ENCODE measurements at regions not wholly inside any gene's neighbourhood (a gene's known extent, or its start where the extent isn't known, plus 50 kb on each side); places are given as distances from the start of the nearest gene placed in this dataset.

DNA sequence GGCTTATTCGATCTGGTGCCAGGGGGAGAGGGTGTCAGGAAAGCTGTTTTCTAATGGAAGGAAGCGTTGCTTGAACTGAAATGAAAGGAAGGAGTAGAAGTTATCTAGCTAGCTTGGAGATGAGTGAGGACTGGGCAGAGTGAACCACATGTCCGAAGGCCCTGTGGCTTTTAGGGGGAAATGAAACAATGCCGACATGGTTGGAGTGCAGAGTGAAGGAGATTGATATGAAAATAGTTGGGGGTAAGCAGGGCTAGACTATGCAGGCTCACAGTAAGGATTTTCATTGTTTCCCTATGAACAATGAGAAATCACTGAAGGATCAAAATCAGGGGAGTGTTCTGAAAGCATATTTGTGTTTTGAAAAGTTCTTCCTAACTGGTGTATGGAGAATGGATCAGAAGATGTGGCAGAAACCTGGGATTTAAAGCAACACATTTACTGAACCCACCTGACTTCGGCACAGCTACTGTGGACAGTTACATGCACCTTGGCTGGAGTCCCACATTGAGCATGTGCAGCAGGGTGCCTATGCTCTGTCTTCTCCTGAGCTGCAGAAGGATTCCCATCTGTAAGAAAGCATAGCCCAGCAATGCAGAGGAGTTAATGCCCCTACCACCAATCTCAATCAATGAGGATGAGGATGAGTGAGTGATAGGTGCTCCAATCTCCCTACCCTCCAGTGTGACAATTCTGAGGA, 144.4 kb upstream of the TBCA start:
- no peak overlapping the region for H3K9ac ChIP-seq (ENCODE audit: low read length in 3 of 3)
- TF ChIP-seq, protein P1, sequence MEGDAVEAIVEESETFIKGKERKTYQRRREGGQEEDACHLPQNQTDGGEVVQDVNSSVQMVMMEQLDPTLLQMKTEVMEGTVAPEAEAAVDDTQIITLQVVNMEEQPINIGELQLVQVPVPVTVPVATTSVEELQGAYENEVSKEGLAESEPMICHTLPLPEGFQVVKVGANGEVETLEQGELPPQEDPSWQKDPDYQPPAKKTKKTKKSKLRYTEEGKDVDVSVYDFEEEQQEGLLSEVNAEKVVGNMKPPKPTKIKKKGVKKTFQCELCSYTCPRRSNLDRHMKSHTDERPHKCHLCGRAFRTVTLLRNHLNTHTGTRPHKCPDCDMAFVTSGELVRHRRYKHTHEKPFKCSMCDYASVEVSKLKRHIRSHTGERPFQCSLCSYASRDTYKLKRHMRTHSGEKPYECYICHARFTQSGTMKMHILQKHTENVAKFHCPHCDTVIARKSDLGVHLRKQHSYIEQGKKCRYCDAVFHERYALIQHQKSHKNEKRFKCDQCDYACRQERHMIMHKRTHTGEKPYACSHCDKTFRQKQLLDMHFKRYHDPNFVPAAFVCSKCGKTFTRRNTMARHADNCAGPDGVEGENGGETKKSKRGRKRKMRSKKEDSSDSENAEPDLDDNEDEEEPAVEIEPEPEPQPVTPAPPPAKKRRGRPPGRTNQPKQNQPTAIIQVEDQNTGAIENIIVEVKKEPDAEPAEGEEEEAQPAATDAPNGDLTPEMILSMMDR (IDR thresholded peaks at IDR 0.05; ENCODE audit: borderline replicate concordance, extremely low read depth, insufficient read depth), result no peak
- no peak overlapping the region for H3K27ac ChIP-seq (ENCODE audit: low read depth in 2 of 2, low read length in 2 of 2)
- no peaks in the 10 kb centered on the region for H3K36me3 ChIP-seq (ENCODE audit: control insufficient read depth in 2 of 3, insufficient read depth in 3 of 3, low read length in 3 of 3)
- H3K4me3 ChIP-seq (ENCODE audit: low read length in 3 of 3), result no peak overlapping the region
- no peak for FAIRE-seq
- intact Hi-C loops (cut with DNase I), result no loop called here
- no peaks in the 10 kb centered on the region for H3K27me3 ChIP-seq (ENCODE audit: control insufficient read depth, insufficient read depth, low read length)
- no peak for DNase-seq
- no peaks in the 10 kb centered on the region for H3K4me1 ChIP-seq (ENCODE audit: control insufficient read depth in 2 of 3, insufficient read depth in 2 of 3, low read depth in 1 of 3, low read length in 3 of 3)
- no peaks in the 10 kb centered on the region for H3K9me3 ChIP-seq (ENCODE audit: control insufficient read depth in 2 of 3, insufficient read depth in 1 of 3, low read length in 3 of 3)

DNA sequence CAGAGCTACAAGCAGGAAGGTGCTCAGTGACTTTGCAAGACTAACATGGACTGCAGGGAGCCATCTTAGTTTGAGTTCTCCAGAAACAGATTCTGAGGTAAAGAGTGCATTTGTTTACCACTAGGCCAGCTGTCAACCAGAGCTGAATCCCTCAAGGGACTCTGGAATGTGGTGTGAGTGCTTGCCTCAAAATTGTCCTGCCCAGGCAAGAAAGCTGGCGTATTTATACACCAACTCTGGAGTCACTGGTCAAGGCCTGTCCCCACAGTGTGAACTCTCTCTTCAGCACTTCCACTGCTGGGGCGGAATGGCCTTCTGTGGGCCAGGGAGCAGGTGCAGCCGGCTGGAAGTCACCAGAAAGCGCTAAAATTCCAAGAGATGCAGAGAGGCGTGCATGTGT, 139.2 kb upstream of the TBCA start:
- FAIRE-seq, result no peak
- peaks cover 0 to 6% (median 4%) of the 10 kb centered on the region in 3 donors for H3K9me3 ChIP-seq (ENCODE audit: control insufficient read depth in 2 of 3, insufficient read depth in 1 of 3, low read length in 3 of 3)
- H3K4me1 ChIP-seq (ENCODE audit: control insufficient read depth in 2 of 3, insufficient read depth in 2 of 3, low read depth in 1 of 3, low read length in 3 of 3), result no peaks in the 10 kb centered on the region
- H3K4me3 ChIP-seq (ENCODE audit: low read length in 3 of 3), result no peak overlapping the region
- H3K9ac ChIP-seq (ENCODE audit: low read length in 3 of 3), result no peak overlapping the region
- TF ChIP-seq, protein P1 (IDR thresholded peaks at IDR 0.05; ENCODE audit: borderline replicate concordance, extremely low read depth, insufficient read depth), result no peak
- DNase-seq, result no peak
- no peaks in the 10 kb centered on the region for H3K27me3 ChIP-seq (ENCODE audit: control insufficient read depth, insufficient read depth, low read length)
- H3K27ac ChIP-seq (ENCODE audit: low read depth in 2 of 2, low read length in 2 of 2), result no peak overlapping the region
- intact Hi-C loops (cut with DNase I), result no loop called here
- no peaks in the 10 kb centered on the region for H3K36me3 ChIP-seq (ENCODE audit: control insufficient read depth in 2 of 3, insufficient read depth in 3 of 3, low read length in 3 of 3)

DNA sequence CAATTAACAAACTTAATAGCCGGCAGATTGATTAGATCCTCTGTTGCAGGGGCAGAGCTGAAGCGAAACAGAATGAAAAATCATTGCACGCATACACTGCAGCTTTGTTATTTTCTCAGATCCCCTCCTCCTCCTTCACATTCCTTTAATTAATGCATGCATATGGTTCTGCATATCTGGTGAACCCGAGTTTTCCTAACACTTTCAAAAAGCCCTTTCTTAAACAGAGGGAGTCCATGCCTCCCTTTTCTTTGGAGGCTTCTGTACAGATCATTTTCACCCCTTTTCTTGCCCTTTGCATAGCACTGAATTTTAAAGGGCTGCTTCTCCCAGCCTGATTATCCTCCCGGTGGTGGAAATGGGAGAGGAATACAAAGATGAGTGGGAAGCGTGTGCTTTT, 136.6 kb upstream of the TBCA start:
- Histone ChIP-seq H3K36me3 (ENCODE audit: control insufficient read depth in 2 of 3, insufficient read depth in 3 of 3, low read length in 3 of 3) (no peaks in the 10 kb centered on the region), H3K9ac (ENCODE audit: low read length in 3 of 3) (no peak overlapping the region), H3K27me3 (ENCODE audit: control insufficient read depth, insufficient read depth, low read length) (no peaks in the 10 kb centered on the region), H3K27ac (ENCODE audit: low read depth in 2 of 2, low read length in 2 of 2) (no peak overlapping the region), H3K9me3 (ENCODE audit: control insufficient read depth in 2 of 3, insufficient read depth in 1 of 3, low read length in 3 of 3) (peaks cover 0 to 6% (median 4%) of the 10 kb centered on the region in 3 donors), H3K4me1 (ENCODE audit: control insufficient read depth in 2 of 3, insufficient read depth in 2 of 3, low read depth in 1 of 3, low read length in 3 of 3) (no peaks in the 10 kb centered on the region), H3K4me3 (ENCODE audit: low read length in 3 of 3) (no peak overlapping the region)
- FAIRE-seq, result no peak
- intact Hi-C loops (cut with DNase I), result no loop called here
- no peak for DNase-seq
- TF ChIP-seq, protein P1 (IDR thresholded peaks at IDR 0.05; ENCODE audit: borderline replicate concordance, extremely low read depth, insufficient read depth), result no peak

Data from kidney (tissue), 13 donors.